ENCODE measurements at regions not wholly inside any gene's neighbourhood (a gene's known extent, or its start where the extent isn't known, plus 50 kb on each side); places are given as distances from the start of the nearest gene placed in this dataset.

DNA sequence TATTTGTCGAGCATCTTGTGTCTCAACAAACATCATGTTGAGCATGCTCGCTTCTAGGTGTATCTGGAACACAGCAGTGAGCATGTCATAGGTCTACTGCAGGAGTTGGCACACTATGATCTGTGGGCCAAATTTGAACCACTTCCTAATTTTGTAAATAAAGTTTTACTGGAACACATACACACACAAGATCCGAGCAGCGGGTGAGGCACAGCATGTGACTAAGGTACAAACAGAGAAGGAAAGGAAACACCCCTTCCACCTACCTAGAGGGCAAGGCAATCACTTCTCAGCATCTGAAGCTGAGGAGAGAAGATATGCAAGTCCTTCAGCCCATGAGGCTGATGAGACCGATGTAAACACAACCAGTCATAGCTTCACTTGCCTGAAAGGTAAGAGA lies 200.4 kb downstream of the MED10 start:
- TF ChIP-seq, protein P1, sequence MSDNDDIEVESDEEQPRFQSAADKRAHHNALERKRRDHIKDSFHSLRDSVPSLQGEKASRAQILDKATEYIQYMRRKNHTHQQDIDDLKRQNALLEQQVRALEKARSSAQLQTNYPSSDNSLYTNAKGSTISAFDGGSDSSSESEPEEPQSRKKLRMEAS (IDR thresholded peaks at IDR 0.05; ENCODE audit: low read depth, low read length) = no peak
- TF ChIP-seq, protein P2, sequence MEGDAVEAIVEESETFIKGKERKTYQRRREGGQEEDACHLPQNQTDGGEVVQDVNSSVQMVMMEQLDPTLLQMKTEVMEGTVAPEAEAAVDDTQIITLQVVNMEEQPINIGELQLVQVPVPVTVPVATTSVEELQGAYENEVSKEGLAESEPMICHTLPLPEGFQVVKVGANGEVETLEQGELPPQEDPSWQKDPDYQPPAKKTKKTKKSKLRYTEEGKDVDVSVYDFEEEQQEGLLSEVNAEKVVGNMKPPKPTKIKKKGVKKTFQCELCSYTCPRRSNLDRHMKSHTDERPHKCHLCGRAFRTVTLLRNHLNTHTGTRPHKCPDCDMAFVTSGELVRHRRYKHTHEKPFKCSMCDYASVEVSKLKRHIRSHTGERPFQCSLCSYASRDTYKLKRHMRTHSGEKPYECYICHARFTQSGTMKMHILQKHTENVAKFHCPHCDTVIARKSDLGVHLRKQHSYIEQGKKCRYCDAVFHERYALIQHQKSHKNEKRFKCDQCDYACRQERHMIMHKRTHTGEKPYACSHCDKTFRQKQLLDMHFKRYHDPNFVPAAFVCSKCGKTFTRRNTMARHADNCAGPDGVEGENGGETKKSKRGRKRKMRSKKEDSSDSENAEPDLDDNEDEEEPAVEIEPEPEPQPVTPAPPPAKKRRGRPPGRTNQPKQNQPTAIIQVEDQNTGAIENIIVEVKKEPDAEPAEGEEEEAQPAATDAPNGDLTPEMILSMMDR (IDR thresholded peaks at IDR 0.05; ENCODE audit: low read depth, low read length) = no peak
- TF ChIP-seq POLR2A (IDR thresholded peaks at IDR 0.05; ENCODE audit: extremely low read depth, insufficient read length) = no peak

Data from NB4 (cell line).